K562 (cell line): ENCODE measurements at regions not wholly inside any gene's neighbourhood (a gene's known extent, or its start where the extent isn't known, plus 50 kb on each side); places are given as distances from the start of the nearest gene placed in this dataset.

Experiments
- NFATC3 ChIP-seq: fragments of 450-650 bp; IDR thresholded peaks from 2 replicates; pipeline ENCODE4 v1.6.1; 2017; ENCODE audit warnings: mild to moderate bottlenecking
- SAFB2 ChIP-seq: fragments of 200-400 bp; formaldehyde crosslinking; IDR thresholded peaks from 2 replicates; pipeline ENCODE4 v1.6.1; 2018; ENCODE audit warnings: borderline replicate concordance, low read length, low read depth, moderate library complexity; ENCODE audit not compliant: severe bottlenecking
- SPI1 ChIP-seq: IDR thresholded peaks from 2 replicates; pipeline ENCODE4 v1.6.1; 2011; ENCODE audit warnings: low read depth, low read length, control low read depth, borderline replicate concordance
- SRF ChIP-seq, 2 experiments: fragments of 250-450, 450-650 bp in 1 of 2; sonication (Bioruptor Pico) in 1 of 2; sonication (generic) in 1 of 2; formaldehyde crosslinking; IDR thresholded peaks; 2 replicates each; pipeline versions ENCODE4 v1.5.0 to v1.5.1; 2020 to 2022; ENCODE audit warnings: mild to moderate bottlenecking in 1 of 2, missing genetic modification reagents in 1 of 2
- TARDBP ChIP-seq: fragments of 450-650 bp; IDR thresholded peaks from 2 replicates; pipeline ENCODE4 v1.6.1; 2016
- ZNF134 ChIP-seq: fragments of 250-450 bp; sonication (Bioruptor Pico); conservative IDR thresholded peaks from 2 replicates; pipeline ENCODE4 v1.4.0; 2020
- ZNF282 ChIP-seq: sonication (generic); formaldehyde crosslinking; IDR thresholded peaks from 2 replicates; pipeline ENCODE4 v1.8.1; 2023; ENCODE audit warnings: missing genetic modification reagents
- ZNF324 ChIP-seq: fragments of 250-450 bp; sonication (Bioruptor Pico); IDR thresholded peaks from 2 replicates; pipeline ENCODE4 v1.4.0; 2020; ENCODE audit warnings: mild to moderate bottlenecking
- TF ChIP-seq, protein P1 (sequence below): fragments of 450-650 bp; formaldehyde crosslinking; IDR thresholded peaks from 2 replicates; pipeline ENCODE4 v1.4.0; 2022; ENCODE audit warnings: missing genetic modification characterization
- TF ChIP-seq, protein P2 (sequence below): fragments of 250-450 bp; sonication (Bioruptor Pico); IDR thresholded peaks from 2 replicates; pipeline ENCODE4 v1.8.0; 2022; ENCODE audit warnings: moderate library complexity, mild to moderate bottlenecking, inconsistent platforms
- TF ChIP-seq, protein P3 (sequence below): fragments of 250-450 bp; sonication (Bioruptor Pico); IDR thresholded peaks from 2 replicates; pipeline ENCODE4 v1.9.0; 2021; ENCODE audit warnings: mild to moderate bottlenecking, inconsistent platforms

DNA sequence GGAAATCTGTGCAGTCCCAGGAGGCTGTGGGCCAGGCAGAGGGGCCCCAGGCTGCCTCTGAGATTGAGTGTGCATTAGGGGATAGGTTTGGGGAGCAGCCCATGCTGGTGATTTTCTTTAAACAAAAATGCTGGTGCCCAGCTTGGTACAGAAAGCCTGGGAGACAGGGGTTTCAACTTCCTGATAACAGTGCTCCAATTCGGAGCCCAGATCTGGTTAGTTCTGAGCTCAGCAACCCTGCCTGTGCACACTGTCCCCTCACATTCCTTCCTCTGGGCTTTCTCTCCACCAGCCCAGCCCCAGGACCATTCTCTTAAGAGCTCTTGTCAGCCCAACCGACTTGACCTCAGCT lies 379.2 kb upstream of the ZMIZ1 start (continued):
- TF ChIP-seq, protein P1, sequence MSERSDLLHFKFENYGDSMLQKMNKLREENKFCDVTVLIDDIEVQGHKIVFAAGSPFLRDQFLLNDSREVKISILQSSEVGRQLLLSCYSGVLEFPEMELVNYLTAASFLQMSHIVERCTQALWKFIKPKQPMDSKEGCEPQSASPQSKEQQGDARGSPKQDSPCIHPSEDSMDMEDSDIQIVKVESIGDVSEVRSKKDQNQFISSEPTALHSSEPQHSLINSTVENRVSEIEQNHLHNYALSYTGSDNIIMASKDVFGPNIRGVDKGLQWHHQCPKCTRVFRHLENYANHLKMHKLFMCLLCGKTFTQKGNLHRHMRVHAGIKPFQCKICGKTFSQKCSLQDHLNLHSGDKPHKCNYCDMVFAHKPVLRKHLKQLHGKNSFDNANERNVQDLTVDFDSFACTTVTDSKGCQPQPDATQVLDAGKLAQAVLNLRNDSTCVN (CRISPR knock-in tag), result no peak
- no peak for TF ChIP-seq SPI1
- TF ChIP-seq ZNF282 (CRISPR knock-in tag), result no peak
- TF ChIP-seq SAFB2, result no peak
- TF ChIP-seq, protein P2, sequence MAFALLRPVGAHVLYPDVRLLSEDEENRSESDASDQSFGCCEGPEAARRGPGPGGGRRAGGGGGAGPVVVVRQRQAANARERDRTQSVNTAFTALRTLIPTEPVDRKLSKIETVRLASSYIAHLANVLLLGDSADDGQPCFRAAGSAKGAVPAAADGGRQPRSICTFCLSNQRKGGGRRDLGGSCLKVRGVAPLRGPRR (CRISPR knock-in tag), result no peak
- no peak for TF ChIP-seq TARDBP
- no peak for TF ChIP-seq ZNF134 (CRISPR knock-in tag)
- TF ChIP-seq, protein P3, sequence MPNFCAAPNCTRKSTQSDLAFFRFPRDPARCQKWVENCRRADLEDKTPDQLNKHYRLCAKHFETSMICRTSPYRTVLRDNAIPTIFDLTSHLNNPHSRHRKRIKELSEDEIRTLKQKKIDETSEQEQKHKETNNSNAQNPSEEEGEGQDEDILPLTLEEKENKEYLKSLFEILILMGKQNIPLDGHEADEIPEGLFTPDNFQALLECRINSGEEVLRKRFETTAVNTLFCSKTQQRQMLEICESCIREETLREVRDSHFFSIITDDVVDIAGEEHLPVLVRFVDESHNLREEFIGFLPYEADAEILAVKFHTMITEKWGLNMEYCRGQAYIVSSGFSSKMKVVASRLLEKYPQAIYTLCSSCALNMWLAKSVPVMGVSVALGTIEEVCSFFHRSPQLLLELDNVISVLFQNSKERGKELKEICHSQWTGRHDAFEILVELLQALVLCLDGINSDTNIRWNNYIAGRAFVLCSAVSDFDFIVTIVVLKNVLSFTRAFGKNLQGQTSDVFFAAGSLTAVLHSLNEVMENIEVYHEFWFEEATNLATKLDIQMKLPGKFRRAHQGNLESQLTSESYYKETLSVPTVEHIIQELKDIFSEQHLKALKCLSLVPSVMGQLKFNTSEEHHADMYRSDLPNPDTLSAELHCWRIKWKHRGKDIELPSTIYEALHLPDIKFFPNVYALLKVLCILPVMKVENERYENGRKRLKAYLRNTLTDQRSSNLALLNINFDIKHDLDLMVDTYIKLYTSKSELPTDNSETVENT (CRISPR knock-in tag), result no peak
- TF ChIP-seq NFATC3, result no peak
- TF ChIP-seq SRF (CRISPR knock-in tag; IDR thresholded peaks at IDR 0.05), result no peak
- no peak for TF ChIP-seq ZNF324 (CRISPR knock-in tag)
